HepG2 (cell line): ENCODE measurements at regions not wholly inside any gene's neighbourhood (a gene's known extent, or its start where the extent isn't known, plus 50 kb on each side); places are given as distances from the start of the nearest gene placed in this dataset.

ENCODE experiments used
- CTCF ChIP-seq: sonication (generic); formaldehyde crosslinking; IDR thresholded peaks from 2 replicates; pipeline ENCODE4 v1.5.0; 2020; ENCODE audit warnings: mild to moderate bottlenecking, missing genetic modification reagents, moderate library complexity
- JUN ChIP-seq: sonication (generic); formaldehyde crosslinking; IDR thresholded peaks from 2 replicates; pipeline ENCODE4 v1.4.0; 2020; ENCODE audit warnings: mild to moderate bottlenecking, missing genetic modification reagents
- POLR2A ChIP-seq, 2 experiments: IDR thresholded peaks; 2 replicates each; pipeline ENCODE4 v1.6.1; 2011; ENCODE audit warnings: low read depth in 2 of 2, low read length in 2 of 2, mild to moderate bottlenecking in 1 of 2, moderate library complexity in 1 of 2; ENCODE audit not compliant: insufficient read depth in 1 of 2
- SIN3A ChIP-seq: IDR thresholded peaks from 2 replicates; pipeline ENCODE4 v1.6.1; 2011; ENCODE audit warnings: low read depth, mild to moderate bottlenecking, control low read depth, low read length, borderline replicate concordance
- SMAD3 ChIP-seq: sonication (generic); formaldehyde crosslinking; IDR thresholded peaks from 2 replicates; pipeline ENCODE4 v1.4.0; 2020; ENCODE audit warnings: missing genetic modification reagents

- TF ChIP-seq POLR2A (IDR thresholded peaks at IDR 0.05; ENCODE audit: insufficient read depth in 1 of 2, low read depth in 2 of 2, low read length in 2 of 2) (no peak), CTCF (no peak), JUN (CRISPR knock-in tag) (no peak), SIN3A (no peak), SMAD3 (CRISPR knock-in tag) (no peak)
Measured at GRCh38 chr13:90070837-90071525, 1276.5 kb upstream of the MIR17HG start.
